Bronchial epithelial cell (primary cell): ENCODE measurements at regions not wholly inside any gene's neighbourhood (a gene's known extent, or its start where the extent isn't known, plus 50 kb on each side); places are given as distances from the start of the nearest gene placed in this dataset.
A peak's percentile ranks its signal among the peaks of the same experiment; 100 is the strongest.

Experiments used
- DNase-seq: peaks from one replicate; pipeline ENCODE4 v3.0.0-alpha.2; 2010; ENCODE audit warnings: low read depth
- FAIRE-seq: peaks from 2 replicates; lab custom pipeline; 2011; peaks lifted over from hg19 to GRCh38; lab: Jason Lieb, UNC
- H3K27me3 ChIP-seq: 2 replicates; pipeline ENCODE4 v1.5.1; 2011; ENCODE audit warnings: low read length; ENCODE audit not compliant: control insufficient read depth, insufficient read depth
- H3K36me3 ChIP-seq: 2 replicates; pipeline ENCODE4 v1.5.1; 2011; ENCODE audit warnings: low read length; ENCODE audit not compliant: control insufficient read depth, insufficient read depth
- H3K4me3 ChIP-seq: 2 replicates; pipeline ENCODE4 v1.5.1; 2011; ENCODE audit warnings: mild to moderate bottlenecking, low read depth, low read length, control low read depth
- CTCF ChIP-seq: IDR thresholded peaks from 2 replicates; pipeline ENCODE4 v1.5.1; 2011; ENCODE audit warnings: mild to moderate bottlenecking, moderate library complexity, low read length, control low read depth, inconsistent platforms; ENCODE audit not compliant: insufficient read depth, severe bottlenecking

DNA sequence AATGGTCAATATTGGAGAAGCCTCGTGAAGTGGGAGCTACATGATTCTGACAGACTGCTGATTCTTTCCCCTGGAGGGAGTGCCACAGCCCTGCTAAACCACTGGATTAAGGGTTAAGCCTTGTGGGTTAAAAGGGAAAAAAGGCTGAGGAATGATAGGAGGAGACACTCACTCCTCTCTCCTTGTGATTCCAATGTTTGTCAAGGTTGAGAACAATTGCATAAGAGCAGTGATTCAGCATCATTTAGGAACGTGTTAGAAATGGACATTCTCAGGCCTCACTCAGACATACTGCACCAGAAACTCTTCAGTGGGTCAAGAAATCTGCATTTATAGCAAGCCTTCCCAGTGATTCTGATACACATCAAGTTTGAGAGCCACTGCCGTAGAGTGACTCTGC lies 87.8 kb upstream of the GZMB start:
- TF ChIP-seq CTCF, result no peak
- FAIRE-seq, result peak; percentile 32
- DNase-seq, result peak; percentile 59
- Histone ChIP-seq H3K4me3 (no peak overlapping the region), H3K36me3 (no peaks in the 10 kb centered on the region), H3K27me3 (no peaks in the 10 kb centered on the region)

DNA sequence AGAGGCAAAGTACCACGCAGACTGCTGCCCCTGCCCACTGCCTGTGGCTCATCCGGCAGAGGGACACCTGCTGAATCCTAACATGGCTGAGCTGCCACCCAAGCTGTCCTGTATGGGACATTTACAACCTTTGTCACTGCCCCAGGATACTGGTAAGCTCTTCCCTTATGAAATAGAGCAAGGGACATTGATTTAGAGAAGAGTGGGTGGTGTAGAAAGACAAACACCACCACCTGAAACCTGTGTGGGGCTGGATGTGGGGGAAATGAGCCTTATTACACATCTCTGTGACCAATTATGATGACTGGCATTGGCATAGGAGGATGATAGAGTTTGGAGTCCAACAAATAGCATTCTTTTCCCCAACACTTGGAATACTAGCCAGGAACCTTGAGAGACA lies 81.2 kb upstream of the GZMB start:
- Histone ChIP-seq H3K4me3 (no peak overlapping the region), H3K27me3 (no peaks in the 10 kb centered on the region), H3K36me3 (no peaks in the 10 kb centered on the region)
- TF ChIP-seq CTCF, result no peak
- FAIRE-seq (no peak), DNase-seq (no peak)

- TF ChIP-seq CTCF, result no peak
- DNase-seq (no peak), FAIRE-seq (no peak)
- Histone ChIP-seq H3K4me3 (no peak overlapping the region), H3K27me3 (no peaks in the 10 kb centered on the region), H3K36me3 (no peaks in the 10 kb centered on the region)
Measured at GRCh38 chr14:24713404-24713803, 79.4 kb upstream of the GZMB start.

- no peak for TF ChIP-seq CTCF
- no peak for FAIRE-seq
Measured at GRCh38 chr14:24712909-24713308, 78.9 kb upstream of the GZMB start.

DNA sequence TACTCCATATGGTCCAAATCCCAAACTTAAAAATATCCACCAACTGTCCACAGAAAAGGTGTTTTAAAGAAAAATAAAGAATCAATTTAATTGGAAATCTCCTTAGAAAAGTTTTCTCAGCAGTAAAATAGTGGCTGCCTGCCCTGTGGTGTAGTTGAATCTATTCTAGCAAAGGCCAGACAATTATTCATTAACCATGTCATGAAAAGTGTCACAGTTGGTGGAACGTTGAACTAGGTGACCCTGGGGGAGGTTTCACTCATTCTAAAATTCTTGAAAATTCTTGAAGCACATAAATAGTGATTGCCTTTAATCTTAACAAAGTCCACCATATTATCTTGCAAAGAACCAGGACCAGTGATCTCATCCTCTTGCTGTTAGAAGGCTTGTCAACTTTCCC lies 78.4 kb upstream of the GZMB start:
- TF ChIP-seq CTCF, result no peak
- FAIRE-seq, result no peak
- Histone ChIP-seq H3K27me3 (no peaks in the 10 kb centered on the region), H3K4me3 (no peak overlapping the region), H3K36me3 (no peaks in the 10 kb centered on the region)
- no peak for DNase-seq

More at GRCh38 chr14:24712909-24713308, 78.9 kb upstream of the GZMB start:
- DNase-seq, result no peak
- Histone ChIP-seq H3K36me3 (no peaks in the 10 kb centered on the region), H3K4me3 (no peak overlapping the region), H3K27me3 (no peaks in the 10 kb centered on the region)

DNA sequence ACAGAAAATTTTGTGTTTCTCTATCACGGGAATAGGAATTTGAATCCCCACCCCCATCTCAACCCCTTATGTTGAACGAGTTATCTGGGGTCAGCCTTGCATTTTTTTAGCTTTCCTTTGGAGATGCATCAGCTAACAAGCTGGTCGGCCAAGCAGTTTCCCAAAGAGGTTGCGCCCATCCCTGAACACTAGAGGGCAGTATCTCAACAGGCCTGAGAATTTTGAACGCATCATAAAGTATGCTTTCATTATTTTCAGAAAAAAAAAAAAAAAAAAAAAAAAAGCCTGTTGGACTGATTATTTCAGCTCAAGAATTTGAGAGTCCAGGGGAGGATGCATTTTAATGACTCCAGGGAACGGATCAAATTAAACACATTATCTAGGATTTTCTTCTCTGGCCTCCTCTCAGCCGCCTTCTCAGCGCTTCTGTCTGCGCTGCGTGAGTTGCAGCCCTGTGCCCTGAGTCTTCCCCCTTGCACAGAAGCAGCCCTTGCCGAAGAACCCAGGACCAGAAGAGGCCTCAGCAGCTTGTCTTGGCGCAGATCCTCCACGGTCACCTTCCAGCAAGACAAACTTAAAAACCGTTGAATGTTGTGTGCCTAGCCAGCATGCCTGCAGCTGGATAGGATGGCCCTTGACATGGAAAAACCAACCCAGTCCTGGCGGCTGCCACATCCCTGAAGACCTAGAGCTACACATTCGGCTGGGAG lies 76.6 kb upstream of the GZMB start:
- Histone ChIP-seq H3K27me3 (no peaks in the 10 kb centered on the region), H3K4me3 (no peak overlapping the region), H3K36me3 (no peaks in the 10 kb centered on the region)
- FAIRE-seq (no peak), DNase-seq (peak; percentile 44)
- peak; percentile 78 for TF ChIP-seq CTCF
